NT2/D1 (cell line): ENCODE measurements at regions not wholly inside any gene's neighbourhood (a gene's known extent, or its start where the extent isn't known, plus 50 kb on each side); places are given as distances from the start of the nearest gene placed in this dataset.

Experiments used
- YY1 ChIP-seq: IDR thresholded peaks from 2 replicates; pipeline ENCODE4 v1.6.1; 2011; ENCODE audit not compliant: insufficient read length, insufficient read depth
- ZNF274 ChIP-seq: IDR thresholded peaks from 2 replicates; pipeline ENCODE4 v1.6.1; 2011; ENCODE audit warnings: mild to moderate bottlenecking, low read depth, low read length

DNA sequence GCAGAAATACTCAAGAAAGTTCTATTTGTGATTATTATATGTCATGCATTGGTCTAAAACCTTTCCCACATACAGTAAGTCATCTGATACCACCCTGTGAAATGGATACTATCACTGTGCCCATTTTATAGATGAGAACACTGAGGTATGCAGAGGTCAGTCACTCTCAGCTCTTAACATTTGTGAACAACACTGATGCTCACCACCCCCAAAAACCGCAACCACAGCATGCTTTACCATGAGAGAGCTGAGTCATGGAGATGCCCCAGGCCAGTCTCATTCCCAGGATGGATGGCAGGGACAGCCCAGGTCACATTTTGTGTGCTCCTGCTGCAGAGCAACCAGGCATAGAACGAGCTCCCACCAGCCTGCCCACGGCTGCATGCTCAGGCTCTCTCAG lies 53.5 kb upstream of the IRX1 start:
- no peak for TF ChIP-seq ZNF274
- TF ChIP-seq YY1: no peak
